SK-N-SH (cell line): ENCODE measurements at regions not wholly inside any gene's neighbourhood (a gene's known extent, or its start where the extent isn't known, plus 50 kb on each side); places are given as distances from the start of the nearest gene placed in this dataset.
"Not testable (repeated sequence)": the region's sequence is repeated elsewhere in the genome, so short reads cannot be mapped to it uniquely, and the experiment has no call there.

Source experiments
- CTCF ChIA-PET: fragments of 300-600, 350-600 bp; formaldehyde crosslinking; extraction: SDS; loops from one replicate; lab custom pipeline; 2021; lab: Yijun Ruan, JAX
- POLR2A ChIA-PET: fragments of 350-600 bp; sonication (Branson Sonifier 250); formaldehyde crosslinking; extraction: SDS; loops from one replicate; lab custom pipeline; 2020; ENCODE audit warnings: antibody characterized with exemption, inconsistent platforms; lab: Yijun Ruan, JAX
- DNase-seq: peaks from one replicate; pipeline ENCODE4 v3.0.0; 2012
- H2AFZ ChIP-seq: fragments of 200-600 bp; sonication (generic); 2 replicates; pipeline ENCODE4 v1.8.1; 2016; ENCODE audit warnings: antibody characterized with exemption, mild to moderate bottlenecking, low read depth
- H3F3A ChIP-seq: fragments of 200-600 bp; sonication (generic); replicated peaks from 2 replicates; pipeline ENCODE3; 2016; ENCODE audit warnings: antibody characterized with exemption, mild to moderate bottlenecking; ENCODE audit not compliant: insufficient read depth
- H3K27ac ChIP-seq, 2 experiments: fragments of 200-500 bp in 1 of 2; fragments of 200-600 bp in 1 of 2; sonication (Bioruptor generic) in 1 of 2; sonication (generic), shearing (Covaris generic) in 1 of 2; 2 replicates each; pipeline versions ENCODE4 v1.5.1 to v1.6.1; 2014 to 2016; ENCODE audit warnings: low read depth in 2 of 2, inconsistent platforms in 1 of 2, low read length in 1 of 2, mild to moderate bottlenecking in 1 of 2, mixed read lengths in 1 of 2
- H3K27me3 ChIP-seq: fragments of 200-600 bp; sonication (generic), shearing (Covaris generic); 2 replicates; pipeline ENCODE4 v1.6.1; 2016; ENCODE audit warnings: mixed run types; ENCODE audit not compliant: insufficient read depth
- H3K36me3 ChIP-seq, 2 experiments: fragments of 200-500 bp in 1 of 2; fragments of 200-600 bp in 1 of 2; sonication (Bioruptor generic) in 1 of 2; sonication (generic) in 1 of 2; replicated peaks in 1 of 2; 2 replicates each; pipeline versions ENCODE3 to v1.5.1; 2014 to 2016; ENCODE audit warnings: low read length in 1 of 2, mild to moderate bottlenecking in 1 of 2; ENCODE audit not compliant: insufficient read depth in 2 of 2, control insufficient read depth in 1 of 2
- H3K4me1 ChIP-seq, 2 experiments: fragments of 200-500 bp in 1 of 2; fragments of 200-600 bp in 1 of 2; sonication (Bioruptor generic) in 1 of 2; sonication (generic), shearing (Covaris generic) in 1 of 2; 2 replicates each; pipeline versions ENCODE4 v1.5.1 to v1.6.1; 2014 to 2016; ENCODE audit warnings: low read depth in 1 of 2, low read length in 1 of 2, mixed run types in 1 of 2; ENCODE audit not compliant: insufficient read depth in 2 of 2, control insufficient read depth in 1 of 2
- H3K4me2 ChIP-seq: fragments of 200-600 bp; sonication (generic), shearing (Covaris generic); 2 replicates; pipeline ENCODE4 v1.6.1; 2017; ENCODE audit warnings: mixed run types
- H3K4me3 ChIP-seq, 2 experiments: fragments of 200-500 bp in 1 of 2; fragments of 200-600 bp in 1 of 2; sonication (Bioruptor generic) in 1 of 2; sonication (generic), shearing (Covaris generic) in 1 of 2; 2 replicates each; pipeline versions ENCODE4 v1.5.1 to v1.8.1; 2014 to 2016; ENCODE audit warnings: low read depth in 2 of 2, inconsistent platforms in 1 of 2, low read length in 1 of 2, mild to moderate bottlenecking in 1 of 2, mixed read lengths in 1 of 2, moderate library complexity in 1 of 2
- H3K79me2 ChIP-seq: fragments of 200-600 bp; sonication (generic); 2 replicates; pipeline ENCODE4 v1.8.1; 2017; ENCODE audit warnings: mild to moderate bottlenecking; ENCODE audit not compliant: insufficient read depth
- H3K9ac ChIP-seq: fragments of 200-600 bp; sonication (generic); 2 replicates; pipeline ENCODE4 v1.6.1; 2017; ENCODE audit warnings: mixed run types
- H3K9me2 ChIP-seq: fragments of 200-600 bp; sonication (generic); 2 replicates; pipeline ENCODE4 v1.6.1; 2017; ENCODE audit warnings: mixed run types
- H3K9me3 ChIP-seq: fragments of 200-600 bp; sonication (generic); 2 replicates; pipeline ENCODE4 v1.6.1; 2017; ENCODE audit warnings: mixed run types, mild to moderate bottlenecking, moderate library complexity
- H4K20me1 ChIP-seq: fragments of 200-600 bp; sonication (generic); 2 replicates; pipeline ENCODE4 v1.6.1; 2017; ENCODE audit warnings: mild to moderate bottlenecking, mixed run types; ENCODE audit not compliant: insufficient read depth
- CHD2 ChIP-seq: fragments of 150-350 bp; IDR thresholded peaks from 2 replicates; pipeline ENCODE4 v1.6.1; 2018; ENCODE audit warnings: low read length; ENCODE audit not compliant: partially characterized antibody
- ELF1 ChIP-seq: IDR thresholded peaks from 2 replicates; pipeline ENCODE4 v1.4.0; 2012
- EP300 ChIP-seq, 2 experiments: IDR thresholded peaks; 2 replicates each; pipeline versions ENCODE4 v1.4.0 to v1.6.1; 2012; ENCODE audit warnings: borderline replicate concordance in 1 of 2, low read depth in 1 of 2, low read length in 1 of 2
- EZH2phosphoT487 ChIP-seq: fragments of 200-600 bp; sonication (generic); IDR thresholded peaks from 2 replicates; pipeline ENCODE4 v1.6.1; 2017; ENCODE audit warnings: low read depth, mixed run types, mild to moderate bottlenecking, antibody characterized with exemption, moderate library complexity, borderline replicate concordance
- FOXM1 ChIP-seq: IDR thresholded peaks from 2 replicates; pipeline ENCODE4 v1.4.0; 2012; ENCODE audit warnings: low read depth, mild to moderate bottlenecking
- GATA2 ChIP-seq: sonication (generic); formaldehyde crosslinking; IDR thresholded peaks from 2 replicates; pipeline ENCODE4 v1.5.0; 2020; ENCODE audit warnings: mild to moderate bottlenecking, missing genetic modification reagents
- IRF3 ChIP-seq: fragments of 150-350 bp; IDR thresholded peaks from 2 replicates; pipeline ENCODE4 v1.6.1; 2016; ENCODE audit warnings: mild to moderate bottlenecking, low read depth, low read length
- MAX ChIP-seq: IDR thresholded peaks from 2 replicates; pipeline ENCODE4 v1.4.0; 2012; ENCODE audit warnings: low read depth
- MEF2A ChIP-seq: IDR thresholded peaks from 2 replicates; pipeline ENCODE4 v1.4.0; 2012; ENCODE audit warnings: low read depth, borderline replicate concordance
- NFIC ChIP-seq: IDR thresholded peaks from 2 replicates; pipeline ENCODE4 v1.4.0; 2012; ENCODE audit warnings: borderline replicate concordance
- NRF1 ChIP-seq: IDR thresholded peaks from 2 replicates; pipeline ENCODE4 v1.6.1; 2012; ENCODE audit warnings: low read depth, mild to moderate bottlenecking, low read length
- PBX3 ChIP-seq: IDR thresholded peaks from 2 replicates; pipeline ENCODE4; 2012
- POLR2AphosphoS5 ChIP-seq: IDR thresholded peaks from 2 replicates; pipeline ENCODE4 v1.6.1; 2012; ENCODE audit warnings: low read depth, low read length
- SMC3 ChIP-seq: IDR thresholded peaks from 2 replicates; pipeline ENCODE4 v1.6.1; 2012; ENCODE audit warnings: low read depth, low read length, improper control_type of control experiment
- TAF1 ChIP-seq: IDR thresholded peaks from 2 replicates; pipeline ENCODE4 v1.6.1; 2012; ENCODE audit warnings: low read depth, mild to moderate bottlenecking, low read length, moderate library complexity, borderline replicate concordance
- TCF12 ChIP-seq: IDR thresholded peaks from 2 replicates; pipeline ENCODE4 v1.4.0; 2012
- TEAD4 ChIP-seq: IDR thresholded peaks from 2 replicates; pipeline ENCODE4 v1.4.0; 2012; ENCODE audit warnings: mild to moderate bottlenecking, borderline replicate concordance; ENCODE audit not compliant: insufficient read depth
- USF1 ChIP-seq: IDR thresholded peaks from 2 replicates; pipeline ENCODE4 v1.4.0; 2012; ENCODE audit warnings: low read depth, borderline replicate concordance
- USF2 ChIP-seq: fragments of 150-350 bp; IDR thresholded peaks from 2 replicates; pipeline ENCODE4 v1.6.1; 2017; ENCODE audit warnings: antibody characterized with exemption, low read length, low read depth, borderline replicate concordance
- WGBS: methylation state at CpG from one replicate; pipeline ENCODE4 v1.1.6; 2017; ENCODE audit warnings: low lambda C conversion rate; 5-methylcytosine and 5-hydroxymethylcytosine counted together

GRCh38 chr12:20154052-20154451, 214.3 kb upstream of the PDE3A start:
- H3K4me2 ChIP-seq: no peak overlapping the region
- no peak for DNase-seq
- peaks cover 12% of the 10 kb centered on the region for H3K9me3 ChIP-seq
- no peaks in the 10 kb centered on the region for H3K9me2 ChIP-seq
- no peaks in the 10 kb centered on the region for H3F3A ChIP-seq
- ChIA-PET POLR2A (no interaction called here), CTCF (interaction anchor here (1.8 kb wide), 1 partner anchor 134 kb away, joined by 3 read pairs; no protein-coding TSS in a partner anchor)
- no peaks in the 10 kb centered on the region for H4K20me1 ChIP-seq
- H3K27ac ChIP-seq: no peak overlapping the region
- H3K27me3 ChIP-seq: no peaks in the 10 kb centered on the region
- H3K4me1 ChIP-seq: peaks cover 0 to 5% of the 10 kb centered on the region in 2 experiments; a peak in 1 of 4 replicates
- TF ChIP-seq GATA2 (CRISPR knock-in tag) (no peak), MAX (no peak), IRF3 (no peak), PBX3 (no peak), MEF2A (no peak), CHD2 (no peak), TAF1 (no peak), POLR2AphosphoS5 (no peak), FOXM1 (no peak), USF2 (no peak), TCF12 (no peak), SMC3 (no peak), EZH2phosphoT487 (no peak), EP300 (IDR thresholded peaks at IDR 0.05; ENCODE audit: borderline replicate concordance in 1 of 2, low read depth in 1 of 2, low read length in 1 of 2) (no peak)
- TF ChIP-seq, all 33 proteins: peak for 0
- 80% methylated on average over 1 of the region's 1 CpG for WGBS
- Histone ChIP-seq H3K36me3 (no peaks in the 10 kb centered on the region), H3K4me3 (no peak overlapping the region), H3K79me2 (no peaks in the 10 kb centered on the region), H2AFZ (no peak overlapping the region), H3K9ac (no peak overlapping the region)

- Histone ChIP-seq H4K20me1 (no peaks in the 10 kb centered on the region), H3K4me1 (peaks cover 0 to 5% of the 10 kb centered on the region in 2 experiments; a peak in 1 of 4 replicates), H2AFZ (no peak overlapping the region), H3K9me3 (peaks cover 12% of the 10 kb centered on the region), H3K4me2 (no peak overlapping the region), H3F3A (no peaks in the 10 kb centered on the region), H3K36me3 (no peaks in the 10 kb centered on the region), H3K27ac (no peak overlapping the region), H3K4me3 (no peak overlapping the region), H3K79me2 (no peaks in the 10 kb centered on the region), H3K9ac (no peak overlapping the region), H3K27me3 (no peaks in the 10 kb centered on the region), H3K9me2 (no peaks in the 10 kb centered on the region)
- TF ChIP-seq NFIC (no peak), USF1 (no peak), NRF1 (no peak), ELF1 (no peak), FOXM1 (no peak), MAX (no peak), TEAD4 (no peak), IRF3 (no peak)
- WGBS: 75% methylated on average over 1 of the region's 1 CpG
- POLR2A ChIA-PET: no interaction called here
- CTCF ChIA-PET: no interaction called here
- no peak for DNase-seq
Measured at GRCh38 chr12:20155374-20155773, 213.0 kb upstream of the PDE3A start.

GRCh38 chr12:20160899-20161298, 207.4 kb upstream of the PDE3A start:
- H3F3A ChIP-seq, H3K4me1 ChIP-seq, H3K36me3 ChIP-seq, DNase-seq, H3K4me3 ChIP-seq, CTCF ChIA-PET, H3K9me2 ChIP-seq, H3K9ac ChIP-seq, POLR2A ChIA-PET, H4K20me1 ChIP-seq, H3K27ac ChIP-seq, H3K27me3 ChIP-seq, H3K79me2 ChIP-seq, H3K4me2 ChIP-seq, H2AFZ ChIP-seq: not testable (repeated sequence)
- H3K9me3 ChIP-seq: peaks cover 12% of the 10 kb centered on the region
- 80% methylated on average over 1 of the region's 4 CpGs for WGBS
